NCI-H524 (cell line): ENCODE measurements at regions not wholly inside any gene's neighbourhood (a gene's known extent, or its start where the extent isn't known, plus 50 kb on each side); places are given as distances from the start of the nearest gene placed in this dataset.
"Not testable (repeated sequence)": the region's sequence is repeated elsewhere in the genome, so short reads cannot be mapped to it uniquely, and the experiment has no call there.

Source experiments
- DNase-seq, 2 experiments: peaks; one replicate each; lab custom pipeline; 2025; lab: John Stamatoyannopoulos, UW

- DNase-seq: not testable (repeated sequence)
Measured at GRCh38 chr10:22467393-22467792, 122.1 kb downstream of the SPAG6 start.

DNA sequence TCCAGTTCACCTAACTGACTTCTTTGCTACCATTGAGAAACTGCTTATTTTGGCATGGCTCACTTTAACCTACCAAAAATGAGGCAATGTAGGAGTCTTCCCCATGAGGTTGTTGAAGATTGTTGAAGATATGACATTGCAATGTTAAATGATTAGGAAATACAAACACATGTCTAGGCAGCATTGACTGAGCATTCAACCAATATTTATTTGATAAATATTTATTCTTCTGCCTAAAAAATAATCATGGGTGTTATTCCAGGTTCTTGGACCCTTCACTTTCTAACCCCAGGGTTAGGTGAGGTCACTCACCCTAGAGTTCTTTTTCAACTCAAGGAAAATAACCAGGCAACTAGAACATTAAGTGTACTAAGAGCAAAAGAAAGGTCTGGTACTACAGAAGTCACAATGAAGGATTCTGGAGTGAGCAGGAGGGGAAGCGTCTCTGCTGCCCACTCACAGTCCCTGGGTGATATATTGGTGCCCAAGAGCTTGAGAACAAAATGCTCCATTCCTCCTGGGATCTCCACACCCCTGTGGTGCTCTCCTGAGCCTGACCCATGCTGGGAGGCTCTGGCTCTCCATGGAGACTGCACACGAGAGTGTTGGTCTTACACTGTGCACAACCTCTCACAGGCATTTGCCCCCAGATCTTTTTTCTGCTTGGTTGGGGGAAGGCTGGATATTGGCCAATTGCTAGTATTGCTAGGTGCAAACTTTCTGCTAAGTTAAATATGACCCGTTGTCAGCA is 123.4 kb downstream of the SPAG6 start:
- no peak for DNase-seq

- DNase-seq: no peak
Measured at GRCh38 chr10:22473044-22473443, 127.7 kb downstream of the SPAG6 start.

DNA sequence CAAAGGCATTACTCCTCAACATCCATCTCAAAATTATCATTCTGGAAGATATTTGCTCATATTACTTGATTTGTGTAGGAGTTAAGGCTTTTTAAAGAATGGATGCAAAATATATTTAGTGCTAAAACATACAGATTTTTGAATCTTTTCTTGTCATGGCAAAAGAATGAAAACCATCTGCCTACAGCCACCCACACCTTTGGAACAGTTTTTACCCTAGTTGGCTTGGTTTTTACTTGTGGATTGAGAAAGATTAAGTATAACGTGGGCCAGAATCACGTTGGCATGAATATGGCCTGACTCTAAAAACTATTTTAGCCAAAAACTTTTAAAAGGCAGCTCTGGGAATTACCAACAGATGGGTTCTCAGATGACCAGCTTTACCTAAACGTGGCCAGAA is 128.2 kb downstream of the SPAG6 start:
- DNase-seq: no peak

GRCh38 chr10:22475651-22476600 is 130.6 kb downstream of the SPAG6 start:
- DNase-seq: peak in 1 of 2 experiments; percentile 23

GRCh38 chr10:22476601-22477321 is 131.5 kb downstream of the SPAG6 start:
- DNase-seq: no peak

DNA sequence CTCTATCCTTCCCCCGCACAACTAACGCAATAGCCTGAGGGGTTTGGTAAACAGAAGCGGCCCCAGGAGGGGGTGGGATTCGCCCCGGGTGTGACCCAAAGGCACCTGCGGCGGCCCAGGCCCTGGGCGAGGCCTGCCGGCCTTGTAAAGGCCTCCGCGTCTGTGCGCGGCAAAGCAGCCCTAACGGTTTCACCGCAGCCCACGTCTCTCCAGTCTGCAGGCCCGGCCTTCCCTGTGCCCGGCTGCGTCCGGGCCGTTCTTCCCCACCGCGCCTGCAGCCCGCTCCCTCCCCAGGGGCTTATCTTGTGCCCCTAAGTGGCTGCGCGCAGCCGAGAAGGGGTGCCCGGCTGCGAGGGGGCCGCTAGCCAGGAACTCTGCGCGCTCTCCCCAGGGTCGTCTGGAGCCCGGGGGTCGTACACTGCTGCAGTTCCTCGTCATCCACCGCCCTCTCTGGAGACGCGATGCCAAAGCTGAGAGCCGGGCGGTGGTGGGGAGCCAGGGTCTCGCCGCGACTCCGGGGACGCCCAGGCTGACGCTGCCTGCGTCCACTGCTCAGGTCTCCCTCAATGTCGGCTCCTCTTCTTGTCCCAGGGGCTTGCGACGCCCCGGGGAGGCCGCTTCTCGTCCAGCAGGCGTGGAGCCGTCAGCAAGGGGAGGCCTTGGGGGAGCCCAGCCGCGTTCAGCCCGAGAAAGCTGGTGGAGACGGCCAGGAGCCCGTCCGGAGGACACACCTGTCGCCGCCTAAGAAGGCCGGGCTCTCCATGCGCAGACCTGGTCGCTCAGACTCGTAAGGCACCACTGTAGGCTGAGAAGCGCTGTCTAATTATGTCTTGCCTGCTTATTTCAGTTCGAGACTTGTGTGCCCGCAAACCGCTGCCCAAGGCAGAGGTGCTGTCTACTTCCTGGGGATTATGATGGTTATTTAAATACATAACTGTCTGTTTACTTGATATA is 132.3 kb downstream of the SPAG6 start:
- no peak for DNase-seq

DNA sequence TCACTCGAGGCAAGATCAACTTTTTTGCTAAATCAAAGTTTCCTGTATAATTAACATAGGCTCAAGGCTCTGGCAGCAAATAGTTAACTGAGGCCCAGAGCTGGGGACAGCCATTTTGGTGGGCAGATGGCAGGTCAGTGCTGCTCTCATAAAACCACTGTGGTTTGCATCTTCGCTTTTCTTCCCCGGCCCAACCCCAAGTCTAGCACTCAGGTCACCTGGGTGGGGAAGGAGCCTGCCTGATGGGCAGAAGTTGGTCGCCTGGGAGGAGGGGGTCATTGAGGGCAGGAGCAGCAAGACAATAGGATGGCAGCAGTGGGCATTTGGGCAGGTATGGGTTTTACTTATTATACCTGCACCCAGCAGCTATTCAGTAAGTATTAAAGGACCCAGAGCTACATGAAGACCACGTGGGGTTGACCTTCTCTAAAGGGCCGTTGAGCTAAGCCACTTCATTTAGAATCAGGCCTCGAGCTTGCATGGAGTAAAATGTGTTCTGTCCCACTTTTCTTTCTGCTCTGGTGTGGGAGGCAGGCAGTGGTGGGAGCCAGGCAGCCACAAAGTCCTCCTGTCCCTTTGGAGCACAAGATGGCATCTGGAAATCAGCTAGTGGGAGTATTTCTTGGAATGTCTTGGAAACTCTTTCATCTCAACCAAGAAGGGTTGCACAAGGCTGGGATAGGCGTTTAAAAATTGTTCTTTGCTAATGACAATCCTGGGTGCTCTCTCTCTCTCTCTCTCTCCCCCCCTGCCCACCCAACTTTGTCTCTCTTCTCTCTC is 133.4 kb downstream of the SPAG6 start:
- no peak for DNase-seq

GRCh38 chr10:22479419-22479818 is 134.1 kb downstream of the SPAG6 start:
- DNase-seq: peak in 1 of 2 experiments; percentile 0

DNA sequence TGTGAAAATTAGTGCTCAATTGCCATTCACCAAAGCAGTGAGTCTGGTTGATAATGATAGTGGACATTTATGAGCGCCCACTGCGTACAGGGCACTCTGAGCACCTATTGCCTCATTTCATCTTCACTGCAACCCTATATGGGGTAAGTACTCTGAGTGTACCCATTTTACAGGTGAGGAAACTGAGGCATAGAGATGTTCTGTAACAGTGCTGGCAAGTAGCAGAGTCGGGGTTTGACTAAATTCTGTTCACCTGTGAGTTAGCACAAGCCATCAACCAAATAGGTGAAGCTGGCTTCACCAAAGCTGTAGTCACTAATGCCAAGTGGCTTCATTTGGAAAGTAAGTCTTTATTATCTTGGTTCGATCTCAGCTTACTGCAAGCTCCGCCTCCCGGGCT is 135.8 kb downstream of the SPAG6 start:
- DNase-seq: no peak

- no peak for DNase-seq
Measured at GRCh38 chr10:22481687-22482539, 136.6 kb downstream of the SPAG6 start.

- DNase-seq: no peak
Measured at GRCh38 chr10:22483132-22483531, 137.8 kb downstream of the SPAG6 start.
